A549 (cell line): ENCODE measurements at regions not wholly inside any gene's neighbourhood (a gene's known extent, or its start where the extent isn't known, plus 50 kb on each side); places are given as distances from the start of the nearest gene placed in this dataset.

Experiments used
- ATAC-seq, 2 experiments: fragments of 200-7000 bp in 1 of 2; fragments of >200 bp in 1 of 2; cut with Nextera tagmentation in 1 of 2; cut with Tn5 transposase in 1 of 2; 3 replicates each; pipeline versions ENCODE4 v1.8.0 to v1.9.1; 2018 to 2020; ENCODE audit warnings: mild to moderate bottlenecking in 1 of 2, moderate library complexity in 1 of 2
- CTCF ChIA-PET: fragments of 300-600 bp; sonication (Branson Sonifier 250); formaldehyde crosslinking; extraction: SDS; loops from one replicate; lab custom pipeline; 2021; ENCODE audit warnings: antibody characterized with exemption, inconsistent platforms; lab: Yijun Ruan, JAX
- POLR2A ChIA-PET: fragments of 350-600 bp; formaldehyde crosslinking; extraction: SDS; loops from one replicate; lab custom pipeline; 2021; ENCODE audit warnings: antibody characterized with exemption, inconsistent platforms; lab: Yijun Ruan, JAX
- DNase-seq, 2 experiments: peaks; one replicate each; pipeline versions ENCODE4 v3.0.0 to v3.0.0-alpha.2; 2011 to 2016; ENCODE audit warnings: low read depth in 1 of 2, low spot score in 1 of 2
- FAIRE-seq: peaks from 2 replicates; lab custom pipeline; 2011; peaks lifted over from hg19 to GRCh38; lab: Jason Lieb, UNC
- H3K27ac ChIP-seq, 2 experiments: fragments of >200 bp; sonication (Bioruptor Twin); formaldehyde crosslinking; 3 replicates each; pipeline ENCODE4 v1.5.1; 2016 to 2017
- H3K4me1 ChIP-seq: fragments of >200 bp; sonication (Bioruptor Twin); formaldehyde crosslinking; 3 replicates; pipeline ENCODE4 v1.6.1; 2016
- H3K4me2 ChIP-seq: fragments of >200 bp; sonication (Bioruptor Twin); formaldehyde crosslinking; 3 replicates; pipeline ENCODE4 v1.6.1; 2016
- H3K4me3 ChIP-seq: fragments of >200 bp; sonication (Bioruptor Twin); formaldehyde crosslinking; 3 replicates; pipeline ENCODE4 v1.5.1; 2016
- H3K9me3 ChIP-seq: fragments of >200 bp; sonication (Bioruptor Twin); formaldehyde crosslinking; 3 replicates; pipeline ENCODE4 v1.6.1; 2016
- ATOH8 ChIP-seq: fragments of 250-450 bp; sonication (Bioruptor Pico); IDR thresholded peaks from 2 replicates; pipeline ENCODE4 v1.5.0; 2020; ENCODE audit warnings: low read depth, mild to moderate bottlenecking, moderate library complexity
- CBX8 ChIP-seq: fragments of 200-600 bp; sonication (generic); IDR thresholded peaks from 2 replicates; pipeline ENCODE4 v1.6.1; 2016
- CEBPB ChIP-seq, 2 experiments: fragments of >200 bp in 1 of 2; sonication (Bioruptor Twin) in 1 of 2; formaldehyde crosslinking in 1 of 2; IDR thresholded peaks; 2 replicates each; pipeline ENCODE4 v1.6.1; 2012 to 2016
- CHD2 ChIP-seq: fragments of 150-350 bp; IDR thresholded peaks from 2 replicates; pipeline ENCODE4 v1.6.1; 2014; ENCODE audit warnings: low read length; ENCODE audit not compliant: partially characterized antibody
- CHD4 ChIP-seq: fragments of 200-600 bp; sonication (generic); IDR thresholded peaks from 2 replicates; pipeline ENCODE4 v1.6.1; 2016; ENCODE audit warnings: antibody characterized with exemption, mild to moderate bottlenecking, borderline replicate concordance
- CTCF ChIP-seq: fragments of >200 bp; sonication (Bioruptor Twin); formaldehyde crosslinking; IDR thresholded peaks from 3 replicates; pipeline ENCODE4 v1.5.1; 2016
- EHMT2 ChIP-seq: fragments of 200-600 bp; sonication (generic); IDR thresholded peaks from 2 replicates; pipeline ENCODE4 v1.6.1; 2016; ENCODE audit warnings: antibody characterized with exemption, low read depth, mild to moderate bottlenecking, moderate library complexity
- FOSB ChIP-seq: fragments of 250-450 bp; sonication (Bioruptor Pico); IDR thresholded peaks from 2 replicates; pipeline ENCODE4 v1.5.0; 2020; ENCODE audit warnings: mild to moderate bottlenecking, moderate library complexity
- HMGXB4 ChIP-seq: fragments of 250-450 bp; sonication (Bioruptor Pico); IDR thresholded peaks from 2 replicates; pipeline ENCODE4 v1.5.0; 2021; ENCODE audit warnings: mild to moderate bottlenecking, moderate library complexity, borderline replicate concordance
- HOXB13 ChIP-seq: fragments of 250-450 bp; sonication (Bioruptor Pico); IDR thresholded peaks from 2 replicates; pipeline ENCODE4 v1.5.0; 2020; ENCODE audit warnings: low read depth, mild to moderate bottlenecking, moderate library complexity
- HOXB5 ChIP-seq: fragments of 250-450 bp; sonication (Bioruptor Pico); IDR thresholded peaks from 2 replicates; pipeline ENCODE4 v1.5.0; 2020; ENCODE audit warnings: mild to moderate bottlenecking, moderate library complexity
- JUN ChIP-seq, 2 experiments: fragments of >200 bp; sonication (Bioruptor Twin); formaldehyde crosslinking; IDR thresholded peaks; 2 replicates in 1 of 2; 3 replicates in 1 of 2; pipeline ENCODE4 v1.6.1; 2016 to 2017
- JUNB ChIP-seq: fragments of >200 bp; sonication (Bioruptor Twin); formaldehyde crosslinking; IDR thresholded peaks from 2 replicates; pipeline ENCODE4 v1.6.1; 2016
- MAFK ChIP-seq: fragments of 450-650 bp; IDR thresholded peaks from 2 replicates; pipeline ENCODE4 v1.6.1; 2014; ENCODE audit not compliant: partially characterized antibody
- NFE2L2 ChIP-seq: fragments of 150-350 bp; conservative IDR thresholded peaks from 2 replicates; pipeline ENCODE4 v1.6.1; 2014; ENCODE audit warnings: low read length
- NPAS2 ChIP-seq: fragments of 250-450 bp; sonication (Bioruptor Pico); IDR thresholded peaks from 2 replicates; pipeline ENCODE4 v1.8.0; 2022; ENCODE audit warnings: mild to moderate bottlenecking, moderate library complexity, borderline replicate concordance
- NR3C1 ChIP-seq: fragments of >200 bp; sonication (Bioruptor Twin); formaldehyde crosslinking; IDR thresholded peaks from 3 replicates; pipeline ENCODE4 v1.6.1; 2017
- POLR2AphosphoS2 ChIP-seq: conservative IDR thresholded peaks from 2 replicates; pipeline ENCODE4 v1.6.1; 2012; ENCODE audit warnings: low read length, improper control_type of control experiment, inconsistent platforms
- RARB ChIP-seq: fragments of 250-450 bp; sonication (Bioruptor Pico); IDR thresholded peaks from 2 replicates; pipeline ENCODE4 v1.8.0; 2021; ENCODE audit warnings: mild to moderate bottlenecking, moderate library complexity
- REST ChIP-seq: fragments of 200-600 bp; sonication (generic); IDR thresholded peaks from 2 replicates; pipeline ENCODE4 v1.6.1; 2016; ENCODE audit warnings: antibody characterized with exemption, mild to moderate bottlenecking, moderate library complexity
- SREBF2 ChIP-seq: fragments of 450-650 bp; IDR thresholded peaks from 2 replicates; pipeline ENCODE4 v1.6.1; 2014; ENCODE audit warnings: mild to moderate bottlenecking, moderate library complexity
- ZFP36 ChIP-seq: fragments of 450-650 bp; IDR thresholded peaks from 2 replicates; pipeline ENCODE4 v1.6.1; 2014; ENCODE audit warnings: borderline replicate concordance; ENCODE audit not compliant: partially characterized antibody
- ZNF302 ChIP-seq: fragments of 250-450 bp; sonication (Bioruptor Pico); IDR thresholded peaks from 2 replicates; pipeline ENCODE4 v1.9.0; 2021; ENCODE audit warnings: inconsistent platforms, mild to moderate bottlenecking, moderate library complexity
- WGBS: methylation state at CpG from one replicate; pipeline ENCODE4 v1.1.6; 2017; ENCODE audit errors: missing lambda C conversion rate; 5-methylcytosine and 5-hydroxymethylcytosine counted together

GRCh38 chr20:53792946-53793536 is 199.4 kb upstream of the ZNF217 start:
- no peak overlapping the region for H3K4me2 ChIP-seq
- ATAC-seq (no peak), FAIRE-seq (no peak), DNase-seq (no peak)
- no peak overlapping the region for H3K4me3 ChIP-seq
- ChIA-PET CTCF (interaction anchor here (1.2 to 1.3 kb wide), 3 partner anchors 18 to 123 kb away, joined by 3 to 4 read pairs (median 3); no protein-coding TSS in a partner anchor), POLR2A (no interaction called here)
- peaks cover 37% of the 10 kb centered on the region for H3K4me1 ChIP-seq
- 88% methylated on average over 5 of the region's 5 CpGs for whole genome bisulfite sequencing
- no peaks in the 10 kb centered on the region for H3K9me3 ChIP-seq
- no peak for TF ChIP-seq RARB (CRISPR knock-in tag)
- H3K27ac ChIP-seq = peak overlapping the region in 1 of 2 experiments; percentile 65; a peak in 3 of 6 replicates

GRCh38 chr20:53789989-53790675 is 196.5 kb upstream of the ZNF217 start:
- POLR2A ChIA-PET = no interaction called here
- H3K27ac ChIP-seq = peak overlapping the region; percentile 78 to 87
- ATAC-seq = peak in 1 of 2 experiments; percentile 31; a peak in 2 of 6 replicates
- TF ChIP-seq REST (no peak), NFE2L2 (no peak), CHD4 (no peak), NR3C1 (no peak), HOXB13 (CRISPR knock-in tag) (no peak), CHD2 (no peak), EHMT2 (no peak), ZFP36 (no peak), FOSB (CRISPR knock-in tag) (0 out of 2 replicates have a peak, but pooled peaks have one; percentile 28), CTCF (no peak), HMGXB4 (CRISPR knock-in tag) (no peak), ZNF302 (CRISPR knock-in tag) (no peak), MAFK (no peak), ATOH8 (CRISPR knock-in tag) (peak; percentile 4; the same call in 1 of the 2 replicates), RARB (CRISPR knock-in tag) (no peak), HOXB5 (CRISPR knock-in tag) (0 out of 2 replicates have a peak, but pooled peaks have one; percentile 53), JUNB (0 out of 2 replicates have a peak, but pooled peaks have one; percentile 2), POLR2AphosphoS2 (no peak), JUN (IDR thresholded peaks at IDR 0.05) (no peak; a peak in 1 of 5 replicates), CEBPB (IDR thresholded peaks at IDR 0.05) (peak in 1 of 2 experiments; percentile 38; a peak in 1 of 4 replicates), NPAS2 (CRISPR knock-in tag) (no peak), SREBF2 (no peak), CBX8 (no peak)
- no peaks in the 10 kb centered on the region for H3K9me3 ChIP-seq
- H3K4me2 ChIP-seq = peak overlapping the region; percentile 49
- no peak for FAIRE-seq
- DNase-seq = no peak
- WGBS = 72% methylated on average over 10 of the region's 10 CpGs
- CTCF ChIA-PET = interaction anchor here (0.6 to 1.0 kb wide), 2 partner anchors 79 to 126 kb away, joined by 3 to 4 read pairs; no protein-coding TSS in a partner anchor
- peaks cover 64% of the 10 kb centered on the region for H3K4me1 ChIP-seq
- H3K4me3 ChIP-seq = no peak overlapping the region
